GM21390 (cell line): ENCODE measurements at regions not wholly inside any gene's neighbourhood (a gene's known extent, or its start where the extent isn't known, plus 50 kb on each side); places are given as distances from the start of the nearest gene placed in this dataset.
"Not testable (repeated sequence)": the region's sequence is repeated elsewhere in the genome, so short reads cannot be mapped to it uniquely, and the experiment has no call there.

Experiments
- ATAC-seq: cut with Tn5 transposase; IDR thresholded peaks from one replicate; pipeline ENCODE4 v1.9.1; 2021; ENCODE audit not compliant: unreplicated experiment

GRCh38 chr3:169029674-169030285, 633.7 kb downstream of the MECOM start:
- no peak for ATAC-seq

GRCh38 chr3:169028716-169029115, 634.8 kb downstream of the MECOM start:
- ATAC-seq, result no peak

GRCh38 chr3:169026543-169027182, 636.8 kb downstream of the MECOM start:
- no peak for ATAC-seq

GRCh38 chr3:169022457-169022856, 641.1 kb downstream of the MECOM start:
- no peak for ATAC-seq

- no peak for ATAC-seq
Observed at GRCh38 chr3:169020371-169020770, 643.1 kb downstream of the MECOM start.

- ATAC-seq, result no peak
Observed at GRCh38 chr3:169009453-169009852, 654.1 kb downstream of the MECOM start.

- ATAC-seq, result no peak
Observed at GRCh38 chr3:169008776-169009358, 654.6 kb downstream of the MECOM start.

GRCh38 chr3:169007145-169007544, 656.4 kb downstream of the MECOM start:
- ATAC-seq, result no peak

- ATAC-seq, result not testable (repeated sequence)
Observed at GRCh38 chr3:169006398-169006797, 657.1 kb downstream of the MECOM start.

GRCh38 chr3:169002689-169003088, 660.8 kb downstream of the MECOM start:
- no peak for ATAC-seq

GRCh38 chr3:168998792-168999191, 664.7 kb downstream of the MECOM start:
- ATAC-seq, result no peak

- ATAC-seq, result no peak
Observed at GRCh38 chr3:168997488-168997887, 666.0 kb downstream of the MECOM start.

GRCh38 chr3:168996622-168997021, 666.9 kb downstream of the MECOM start:
- ATAC-seq, result no peak

GRCh38 chr3:168995129-168995528, 668.4 kb downstream of the MECOM start:
- ATAC-seq, result no peak

GRCh38 chr3:168991803-168992202, 671.7 kb downstream of the MECOM start:
- ATAC-seq, result no peak

GRCh38 chr3:168990621-168991020, 672.9 kb downstream of the MECOM start:
- ATAC-seq, result no peak

GRCh38 chr3:168990134-168990533, 673.4 kb downstream of the MECOM start:
- no peak for ATAC-seq

GRCh38 chr3:168989396-168989795, 674.1 kb downstream of the MECOM start:
- ATAC-seq, result no peak

- ATAC-seq, result no peak
Observed at GRCh38 chr3:168988853-168989252, 674.7 kb downstream of the MECOM start.

GRCh38 chr3:168984872-168985271, 678.6 kb downstream of the MECOM start:
- no peak for ATAC-seq

- no peak for ATAC-seq
Observed at GRCh38 chr3:168983046-168983445, 680.5 kb downstream of the MECOM start.

- ATAC-seq, result no peak
Observed at GRCh38 chr3:168981396-168981795, 682.1 kb downstream of the MECOM start.
